ENCODE measurements at regions not wholly inside any gene's neighbourhood (a gene's known extent, or its start where the extent isn't known, plus 50 kb on each side); places are given as distances from the start of the nearest gene placed in this dataset.

DNA sequence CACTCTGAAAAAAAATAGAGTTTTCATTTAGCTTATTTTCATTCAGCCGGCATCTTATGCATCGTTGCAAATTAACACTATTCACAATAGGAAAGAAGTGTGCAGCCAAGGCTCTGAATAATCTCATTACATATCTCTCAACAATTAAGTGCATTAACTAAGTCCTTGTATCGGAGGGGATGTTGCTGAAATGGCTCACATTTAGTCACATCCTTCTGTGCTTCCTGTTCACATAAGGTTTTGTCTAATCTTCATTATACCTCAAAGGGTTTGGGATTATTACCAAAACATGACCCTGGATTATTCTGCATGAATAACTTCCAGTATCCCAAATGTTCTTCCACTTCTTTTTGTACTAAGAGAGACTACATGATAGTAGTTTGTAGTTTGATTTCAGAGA lies 278.0 kb upstream of the GRIA1 start:
- TF ChIP-seq, protein P1, sequence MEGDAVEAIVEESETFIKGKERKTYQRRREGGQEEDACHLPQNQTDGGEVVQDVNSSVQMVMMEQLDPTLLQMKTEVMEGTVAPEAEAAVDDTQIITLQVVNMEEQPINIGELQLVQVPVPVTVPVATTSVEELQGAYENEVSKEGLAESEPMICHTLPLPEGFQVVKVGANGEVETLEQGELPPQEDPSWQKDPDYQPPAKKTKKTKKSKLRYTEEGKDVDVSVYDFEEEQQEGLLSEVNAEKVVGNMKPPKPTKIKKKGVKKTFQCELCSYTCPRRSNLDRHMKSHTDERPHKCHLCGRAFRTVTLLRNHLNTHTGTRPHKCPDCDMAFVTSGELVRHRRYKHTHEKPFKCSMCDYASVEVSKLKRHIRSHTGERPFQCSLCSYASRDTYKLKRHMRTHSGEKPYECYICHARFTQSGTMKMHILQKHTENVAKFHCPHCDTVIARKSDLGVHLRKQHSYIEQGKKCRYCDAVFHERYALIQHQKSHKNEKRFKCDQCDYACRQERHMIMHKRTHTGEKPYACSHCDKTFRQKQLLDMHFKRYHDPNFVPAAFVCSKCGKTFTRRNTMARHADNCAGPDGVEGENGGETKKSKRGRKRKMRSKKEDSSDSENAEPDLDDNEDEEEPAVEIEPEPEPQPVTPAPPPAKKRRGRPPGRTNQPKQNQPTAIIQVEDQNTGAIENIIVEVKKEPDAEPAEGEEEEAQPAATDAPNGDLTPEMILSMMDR (IDR thresholded peaks at IDR 0.05; ENCODE audit: unreplicated experiment): no peak
- CTCF ChIA-PET: no interaction called here
- Mint-ChIP-seq H3K4me3 (ENCODE audit: low read depth, unreplicated experiment) (no peak overlapping the region), H3K27ac (ENCODE audit: unreplicated experiment) (no peak overlapping the region), H3K27me3 (ENCODE audit: unreplicated experiment) (no peaks in the 10 kb centered on the region), H3K9me3 (ENCODE audit: low read depth, unreplicated experiment) (peaks cover 26% of the 10 kb centered on the region), H3K4me1 (ENCODE audit: low read depth, unreplicated experiment) (no peaks in the 10 kb centered on the region), H3K36me3 (ENCODE audit: insufficient read depth, unreplicated experiment) (no peaks in the 10 kb centered on the region)
- no peak for DNase-seq
- no TSS peak for BruUV-seq (replicated peaks)
- intact Hi-C loops (cut with micrococcal nuclease; ENCODE audit: unreplicated experiment): no loop called here

DNA sequence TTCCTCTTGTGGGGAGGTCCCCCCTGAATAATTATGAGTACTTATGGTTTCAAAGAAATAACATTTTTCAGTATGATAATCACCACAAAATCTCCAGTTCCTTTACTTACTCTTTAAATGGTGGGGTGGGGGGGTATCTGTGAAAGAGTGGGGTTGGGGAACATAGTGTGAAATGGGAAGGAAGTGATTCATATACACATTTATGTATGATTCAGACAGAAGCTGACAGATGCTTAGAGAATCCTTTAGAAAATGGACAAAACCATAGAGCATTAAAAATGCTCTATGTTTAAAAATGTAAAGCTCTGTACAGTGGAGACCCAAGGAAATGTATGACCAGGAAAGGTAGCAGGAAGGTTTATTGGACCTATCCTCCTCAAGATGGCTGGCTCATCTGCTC lies 267.5 kb upstream of the GRIA1 start:
- no peak for DNase-seq
- Mint-ChIP-seq H3K4me1 (ENCODE audit: low read depth, unreplicated experiment) (no peaks in the 10 kb centered on the region), H3K36me3 (ENCODE audit: insufficient read depth, unreplicated experiment) (no peaks in the 10 kb centered on the region), H3K4me3 (ENCODE audit: low read depth, unreplicated experiment) (no peak overlapping the region), H3K9me3 (ENCODE audit: low read depth, unreplicated experiment) (peaks cover 18% of the 10 kb centered on the region), H3K27me3 (ENCODE audit: unreplicated experiment) (no peaks in the 10 kb centered on the region), H3K27ac (ENCODE audit: unreplicated experiment) (no peak overlapping the region)
- intact Hi-C loops (cut with micrococcal nuclease; ENCODE audit: unreplicated experiment): no loop called here
- CTCF ChIA-PET: interaction anchor here (0.7 to 1.1 kb wide), 2 partner anchors 14 to 91 kb away, joined by 4 to 5 read pairs; no protein-coding TSS in a partner anchor
- TF ChIP-seq, protein P1 (IDR thresholded peaks at IDR 0.05; ENCODE audit: unreplicated experiment): no peak
- no TSS peak for BruUV-seq (replicated peaks)

DNA sequence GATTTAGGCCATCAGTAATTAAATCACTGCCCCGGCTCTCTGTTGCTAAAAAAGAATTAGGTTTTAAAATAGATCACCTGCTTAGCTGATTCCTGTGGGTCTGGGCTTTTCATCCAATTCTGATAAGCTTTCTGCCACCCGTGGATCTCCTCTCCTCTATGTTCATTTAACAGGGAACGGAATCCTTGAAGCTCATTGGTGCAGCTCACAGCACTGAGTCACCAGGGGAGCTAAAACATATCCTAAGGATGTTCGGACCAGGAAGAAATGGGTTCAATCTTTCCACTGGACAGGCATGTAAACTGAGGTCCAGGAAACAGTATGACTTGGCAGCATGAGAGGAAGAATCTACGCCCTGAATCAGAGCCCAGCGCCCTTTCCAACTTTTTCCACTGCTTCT lies 267.1 kb upstream of the GRIA1 start:
- Mint-ChIP-seq H3K4me1 (ENCODE audit: low read depth, unreplicated experiment) (no peaks in the 10 kb centered on the region), H3K36me3 (ENCODE audit: insufficient read depth, unreplicated experiment) (no peaks in the 10 kb centered on the region), H3K9me3 (ENCODE audit: low read depth, unreplicated experiment) (peaks cover 17% of the 10 kb centered on the region), H3K4me3 (ENCODE audit: low read depth, unreplicated experiment) (no peak overlapping the region), H3K27ac (ENCODE audit: unreplicated experiment) (no peak overlapping the region), H3K27me3 (ENCODE audit: unreplicated experiment) (no peaks in the 10 kb centered on the region)
- CTCF ChIA-PET: interaction anchor here (0.7 to 1.1 kb wide), 2 partner anchors 14 to 92 kb away, joined by 4 to 5 read pairs; no protein-coding TSS in a partner anchor
- intact Hi-C loops (cut with micrococcal nuclease; ENCODE audit: unreplicated experiment): no loop called here
- BruUV-seq (replicated peaks): no TSS peak
- no peak for DNase-seq
- TF ChIP-seq, protein P1 (IDR thresholded peaks at IDR 0.05; ENCODE audit: unreplicated experiment): no peak

DNA sequence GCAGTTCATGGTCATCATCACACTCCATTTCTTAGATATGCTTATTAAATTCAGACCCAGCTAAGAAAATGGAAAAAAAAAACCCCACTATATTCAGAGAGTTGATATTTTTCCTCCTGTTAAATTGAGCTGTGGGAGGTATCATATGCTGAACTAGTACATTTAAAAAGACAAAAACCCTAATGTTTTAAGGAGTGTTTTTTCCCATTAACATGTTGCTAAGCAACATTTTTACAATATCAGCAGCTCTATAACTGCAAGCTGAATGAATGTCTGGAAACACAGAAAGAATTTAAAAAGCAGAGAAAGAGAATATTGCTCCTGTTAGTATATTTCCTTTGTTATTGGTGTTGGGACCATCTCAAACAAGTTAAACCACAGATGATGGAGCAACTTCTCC lies 265.8 kb upstream of the GRIA1 start:
- no peaks in the 10 kb centered on the region for H3K36me3 Mint-ChIP-seq (ENCODE audit: insufficient read depth, unreplicated experiment)
- H3K27ac Mint-ChIP-seq (ENCODE audit: unreplicated experiment): no peak overlapping the region
- H3K9me3 Mint-ChIP-seq (ENCODE audit: low read depth, unreplicated experiment): peaks cover 14% of the 10 kb centered on the region
- no TSS peak for BruUV-seq (replicated peaks)
- TF ChIP-seq, protein P1 (IDR thresholded peaks at IDR 0.05; ENCODE audit: unreplicated experiment): no peak
- CTCF ChIA-PET: no interaction called here
- H3K4me1 Mint-ChIP-seq (ENCODE audit: low read depth, unreplicated experiment): no peaks in the 10 kb centered on the region
- H3K27me3 Mint-ChIP-seq (ENCODE audit: unreplicated experiment): no peaks in the 10 kb centered on the region
- no peak for DNase-seq
- H3K4me3 Mint-ChIP-seq (ENCODE audit: low read depth, unreplicated experiment): no peak overlapping the region
- intact Hi-C loops (cut with micrococcal nuclease; ENCODE audit: unreplicated experiment): no loop called here

Data from Calu3 (cell line).